ENCODE measurements at regions not wholly inside any gene's neighbourhood (a gene's known extent, or its start where the extent isn't known, plus 50 kb on each side); places are given as distances from the start of the nearest gene placed in this dataset.

DNA sequence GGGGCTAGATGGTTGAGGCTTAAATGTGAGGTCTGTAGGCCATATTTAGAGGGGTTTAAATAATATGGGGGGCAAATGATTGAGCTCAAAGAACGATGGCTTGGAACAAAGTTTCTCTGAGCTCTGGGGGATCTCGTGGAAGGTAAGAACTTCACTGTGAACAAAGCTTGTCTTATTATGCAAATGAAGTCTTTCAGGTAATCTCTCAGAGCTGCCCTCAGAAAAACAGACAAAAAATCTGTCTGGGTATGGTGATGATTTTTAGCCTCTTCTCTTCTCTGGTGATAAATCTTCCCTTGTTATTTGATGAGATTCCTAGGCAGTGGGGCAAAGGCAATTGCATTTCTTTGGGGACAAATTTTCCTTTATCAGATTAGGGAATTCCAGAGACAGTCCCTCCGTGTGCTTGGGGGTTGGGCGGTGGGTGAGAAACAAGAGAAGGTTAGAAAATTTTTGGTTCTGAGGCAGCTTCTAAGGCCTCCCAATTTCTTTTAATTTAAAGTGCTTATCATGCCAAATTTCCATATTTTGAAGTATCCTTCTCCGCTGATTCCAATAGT lies 760.4 kb downstream of the TSN start:
- H3K4me3 ChIP-seq (ENCODE audit: low read depth, low read length), result no peak overlapping the region
- no peak for DNase-seq (ENCODE audit: low read depth)
- TF ChIP-seq, protein P1, sequence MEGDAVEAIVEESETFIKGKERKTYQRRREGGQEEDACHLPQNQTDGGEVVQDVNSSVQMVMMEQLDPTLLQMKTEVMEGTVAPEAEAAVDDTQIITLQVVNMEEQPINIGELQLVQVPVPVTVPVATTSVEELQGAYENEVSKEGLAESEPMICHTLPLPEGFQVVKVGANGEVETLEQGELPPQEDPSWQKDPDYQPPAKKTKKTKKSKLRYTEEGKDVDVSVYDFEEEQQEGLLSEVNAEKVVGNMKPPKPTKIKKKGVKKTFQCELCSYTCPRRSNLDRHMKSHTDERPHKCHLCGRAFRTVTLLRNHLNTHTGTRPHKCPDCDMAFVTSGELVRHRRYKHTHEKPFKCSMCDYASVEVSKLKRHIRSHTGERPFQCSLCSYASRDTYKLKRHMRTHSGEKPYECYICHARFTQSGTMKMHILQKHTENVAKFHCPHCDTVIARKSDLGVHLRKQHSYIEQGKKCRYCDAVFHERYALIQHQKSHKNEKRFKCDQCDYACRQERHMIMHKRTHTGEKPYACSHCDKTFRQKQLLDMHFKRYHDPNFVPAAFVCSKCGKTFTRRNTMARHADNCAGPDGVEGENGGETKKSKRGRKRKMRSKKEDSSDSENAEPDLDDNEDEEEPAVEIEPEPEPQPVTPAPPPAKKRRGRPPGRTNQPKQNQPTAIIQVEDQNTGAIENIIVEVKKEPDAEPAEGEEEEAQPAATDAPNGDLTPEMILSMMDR (IDR thresholded peaks at IDR 0.05; ENCODE audit: control insufficient read depth, extremely low read depth, insufficient read depth), result no peak

GRCh38 chr2:122516775-122517174 lies 761.3 kb downstream of the TSN start:
- no peak for DNase-seq (ENCODE audit: low read depth)
- TF ChIP-seq, protein P1 (IDR thresholded peaks at IDR 0.05; ENCODE audit: control insufficient read depth, extremely low read depth, insufficient read depth), result no peak
- no peak overlapping the region for H3K4me3 ChIP-seq (ENCODE audit: low read depth, low read length)

DNA sequence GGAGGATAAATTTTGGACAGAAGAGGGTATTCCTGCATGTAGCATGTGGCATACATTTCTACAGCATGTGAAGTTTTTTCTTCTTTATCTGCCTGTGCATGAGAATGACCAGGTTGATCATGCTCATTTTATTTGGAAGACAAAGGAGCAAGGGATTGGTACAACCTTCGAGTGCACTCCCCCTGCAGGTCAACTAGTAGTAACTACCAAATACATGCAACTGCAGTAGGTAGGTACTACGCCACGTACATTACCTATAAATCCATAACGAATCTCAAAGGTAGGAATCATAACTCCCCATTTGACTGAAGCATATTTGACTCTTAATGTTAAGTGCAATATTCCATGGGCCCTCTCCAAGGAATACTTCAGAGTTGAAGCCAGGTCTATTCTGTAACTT lies 763.9 kb downstream of the TSN start:
- no peak for DNase-seq (ENCODE audit: low read depth)
- TF ChIP-seq, protein P1 (IDR thresholded peaks at IDR 0.05; ENCODE audit: control insufficient read depth, extremely low read depth, insufficient read depth), result peak; percentile 26; the same call in 1 of the 2 replicates
- no peak overlapping the region for H3K4me3 ChIP-seq (ENCODE audit: low read depth, low read length)

GRCh38 chr2:122519821-122520611 lies 764.6 kb downstream of the TSN start:
- TF ChIP-seq, protein P1 (IDR thresholded peaks at IDR 0.05; ENCODE audit: control insufficient read depth, extremely low read depth, insufficient read depth), result no peak
- no peak overlapping the region for H3K4me3 ChIP-seq (ENCODE audit: low read depth, low read length)
- DNase-seq (ENCODE audit: low read depth), result no peak

DNA sequence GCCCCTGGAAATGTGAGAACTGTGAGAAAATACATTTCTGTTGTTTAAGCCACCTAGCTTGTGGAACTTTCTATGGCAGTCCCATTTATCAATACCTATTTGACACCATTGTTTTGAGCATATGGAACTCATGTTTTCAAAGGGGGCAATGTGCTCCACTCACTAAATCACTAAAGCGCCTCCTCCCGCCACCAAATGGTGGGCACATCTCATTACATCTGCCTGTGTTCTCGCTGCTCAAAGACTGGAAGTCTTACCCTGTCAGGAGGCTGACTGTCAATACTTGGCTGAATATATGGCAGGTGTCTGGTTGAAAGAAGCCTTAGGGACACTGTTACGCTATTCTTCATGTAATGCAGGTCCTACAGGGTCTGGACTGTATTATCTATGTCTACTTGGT lies 767.7 kb downstream of the TSN start:
- no peak for DNase-seq (ENCODE audit: low read depth)
- no peak overlapping the region for H3K4me3 ChIP-seq (ENCODE audit: low read depth, low read length)

GRCh38 chr2:122523981-122524380 lies 768.5 kb downstream of the TSN start:
- TF ChIP-seq, protein P1 (IDR thresholded peaks at IDR 0.05; ENCODE audit: control insufficient read depth, extremely low read depth, insufficient read depth), result no peak
- no peak overlapping the region for H3K4me3 ChIP-seq (ENCODE audit: low read depth, low read length)
- DNase-seq (ENCODE audit: low read depth), result no peak

More for the DNA sequence above, 767.7 kb downstream of the TSN start:
- TF ChIP-seq, protein P1 (IDR thresholded peaks at IDR 0.05; ENCODE audit: control insufficient read depth, extremely low read depth, insufficient read depth), result no peak

Measured in LNCaP clone FGC (cell line).